ENCODE measurements at regions not wholly inside any gene's neighbourhood (a gene's known extent, or its start where the extent isn't known, plus 50 kb on each side); places are given as distances from the start of the nearest gene placed in this dataset.

GRCh38 chr6:128767705-128768104 lies 115.2 kb upstream of the LAMA2 start:
- H3K36me3 Mint-ChIP-seq (ENCODE audit: low read depth) = no peaks in the 10 kb centered on the region
- H3K4me3 Mint-ChIP-seq = no peak overlapping the region
- no peak for TF ChIP-seq CTCF (IDR thresholded peaks at IDR 0.05)
- DNase-seq = no peak
- H3K27me3 Mint-ChIP-seq (ENCODE audit: insufficient read depth) = peaks cover 14% of the 10 kb centered on the region
- H3K4me1 Mint-ChIP-seq (ENCODE audit: low read depth) = no peaks in the 10 kb centered on the region
- H3K27ac Mint-ChIP-seq = no peak overlapping the region
- peaks cover 7% of the 10 kb centered on the region; the same call in 1 of the 2 replicates for H3K9me3 Mint-ChIP-seq

GRCh38 chr6:128767150-128767549 lies 115.8 kb upstream of the LAMA2 start:
- H3K9me3 Mint-ChIP-seq = peaks cover 7% of the 10 kb centered on the region; the same call in 1 of the 2 replicates
- no peak overlapping the region for H3K4me3 Mint-ChIP-seq
- peaks cover 16% of the 10 kb centered on the region for H3K27me3 Mint-ChIP-seq (ENCODE audit: insufficient read depth)
- no peaks in the 10 kb centered on the region for H3K36me3 Mint-ChIP-seq (ENCODE audit: low read depth)
- H3K27ac Mint-ChIP-seq = no peak overlapping the region
- no peak for TF ChIP-seq CTCF (IDR thresholded peaks at IDR 0.05)
- DNase-seq = no peak
- no peaks in the 10 kb centered on the region for H3K4me1 Mint-ChIP-seq (ENCODE audit: low read depth)

GRCh38 chr6:128763599-128764300 lies 119.2 kb upstream of the LAMA2 start:
- DNase-seq = no peak
- H3K36me3 Mint-ChIP-seq (ENCODE audit: low read depth) = no peaks in the 10 kb centered on the region
- H3K27me3 Mint-ChIP-seq (ENCODE audit: insufficient read depth) = peaks cover 18% of the 10 kb centered on the region
- no peak overlapping the region for H3K4me3 Mint-ChIP-seq
- H3K27ac Mint-ChIP-seq = no peak overlapping the region
- no peak for TF ChIP-seq CTCF (IDR thresholded peaks at IDR 0.05)
- no peaks in the 10 kb centered on the region for H3K4me1 Mint-ChIP-seq (ENCODE audit: low read depth)
- peaks cover 4% of the 10 kb centered on the region; the same call in 1 of the 2 replicates for H3K9me3 Mint-ChIP-seq

GRCh38 chr6:128759901-128760300 lies 123.0 kb upstream of the LAMA2 start:
- Mint-ChIP-seq H3K36me3 (ENCODE audit: low read depth) (no peaks in the 10 kb centered on the region), H3K4me3 (no peak overlapping the region), H3K4me1 (ENCODE audit: low read depth) (peaks cover 17% of the 10 kb centered on the region), H3K27me3 (ENCODE audit: insufficient read depth) (peaks cover 10% of the 10 kb centered on the region), H3K9me3 (no peaks in the 10 kb centered on the region), H3K27ac (no peak overlapping the region)
- no peak for TF ChIP-seq CTCF (IDR thresholded peaks at IDR 0.05)
- no peak for DNase-seq

GRCh38 chr6:128759447-128759846 lies 123.5 kb upstream of the LAMA2 start:
- DNase-seq = no peak
- H3K4me3 Mint-ChIP-seq = no peak overlapping the region
- no peaks in the 10 kb centered on the region for H3K36me3 Mint-ChIP-seq (ENCODE audit: low read depth)
- no peaks in the 10 kb centered on the region for H3K9me3 Mint-ChIP-seq
- peaks cover 10% of the 10 kb centered on the region for H3K27me3 Mint-ChIP-seq (ENCODE audit: insufficient read depth)
- TF ChIP-seq CTCF (IDR thresholded peaks at IDR 0.05) = no peak
- H3K4me1 Mint-ChIP-seq (ENCODE audit: low read depth) = peaks cover 17% of the 10 kb centered on the region
- no peak overlapping the region for H3K27ac Mint-ChIP-seq
